WTC11 (cell line): ENCODE measurements at regions not wholly inside any gene's neighbourhood (a gene's known extent, or its start where the extent isn't known, plus 50 kb on each side); places are given as distances from the start of the nearest gene placed in this dataset.

Source experiments
- ATAC-seq: fragments of 200-7000 bp; cut with Tn5 transposase; 2 replicates; pipeline ENCODE4 v1.10.0; 2021; ENCODE audit warnings: mild to moderate bottlenecking, moderate library complexity
- CTCF ChIA-PET: fragments of 300-600 bp; sonication (Branson Sonifier 250); formaldehyde crosslinking; loops from one replicate; lab custom pipeline; 2021; ENCODE audit warnings: antibody characterized with exemption; lab: Charles Lee
- POLR2A ChIA-PET: fragments of 350-600 bp; sonication (Branson Sonifier 250); formaldehyde crosslinking; loops from one replicate; lab custom pipeline; 2021; ENCODE audit warnings: antibody characterized with exemption; lab: Charles Lee
- DNase-seq: peaks from one replicate; pipeline ENCODE4 v3.0.0; 2021; ENCODE audit warnings: low spot score
- H3K27ac Mint-ChIP-seq: 2 replicates; pipeline ENCODE4 v1.8.0; 2021; ENCODE audit warnings: mixed read lengths
- H3K27me3 Mint-ChIP-seq: 2 replicates; pipeline ENCODE4 v1.8.0; 2021; ENCODE audit warnings: low read depth, mild to moderate bottlenecking, moderate library complexity, mixed read lengths
- H3K36me3 Mint-ChIP-seq: 2 replicates; pipeline ENCODE4 v1.8.0; 2021; ENCODE audit warnings: mixed read lengths
- H3K4me1 Mint-ChIP-seq: 2 replicates; pipeline ENCODE4 v1.8.0; 2022; ENCODE audit warnings: mixed read lengths
- H3K4me3 Mint-ChIP-seq: 2 replicates; pipeline ENCODE4 v1.8.0; 2021; ENCODE audit warnings: mild to moderate bottlenecking, moderate library complexity, mixed read lengths
- H3K9me3 Mint-ChIP-seq: 2 replicates; pipeline ENCODE4 v1.8.0; 2021; ENCODE audit warnings: mixed read lengths
- CREM ChIP-seq: sonication (generic); formaldehyde crosslinking; IDR thresholded peaks from 2 replicates; pipeline ENCODE4 v1.8.1; 2022; ENCODE audit warnings: mild to moderate bottlenecking, missing genetic modification reagents, moderate library complexity
- EMX1 ChIP-seq: fragments of 250-450 bp; sonication (Bioruptor Pico); IDR thresholded peaks from 2 replicates; pipeline ENCODE4 v1.8.0; 2021; ENCODE audit warnings: mild to moderate bottlenecking
- FOXP4 ChIP-seq: sonication (generic); formaldehyde crosslinking; IDR thresholded peaks from 2 replicates; pipeline ENCODE4 v1.8.0; 2022; ENCODE audit warnings: mild to moderate bottlenecking, missing genetic modification reagents
- GRHL2 ChIP-seq: fragments of 250-450 bp; sonication (Bioruptor Pico); IDR thresholded peaks from 2 replicates; pipeline ENCODE4 v1.8.0; 2022; ENCODE audit warnings: mild to moderate bottlenecking, moderate library complexity; ENCODE audit not compliant: insufficient replicate concordance, severe bottlenecking
- MYBL2 ChIP-seq: sonication (generic); formaldehyde crosslinking; IDR thresholded peaks from 2 replicates; pipeline ENCODE4 v1.8.1; 2023; ENCODE audit warnings: mild to moderate bottlenecking, moderate library complexity, missing genetic modification reagents
- NR3C1 ChIP-seq: sonication (generic); formaldehyde crosslinking; conservative IDR thresholded peaks from 2 replicates; pipeline ENCODE4 v1.8.1; 2023; ENCODE audit warnings: low read depth, mild to moderate bottlenecking, missing genetic modification reagents
- OVOL2 ChIP-seq: fragments of 250-450 bp; sonication (Bioruptor Pico); IDR thresholded peaks from 2 replicates; pipeline ENCODE4 v1.9.0; 2021; ENCODE audit warnings: mild to moderate bottlenecking, borderline replicate concordance
- PRRX2 ChIP-seq: fragments of 250-450 bp; sonication (Bioruptor Pico); IDR thresholded peaks from 2 replicates; pipeline ENCODE4 v1.8.0; 2021; ENCODE audit warnings: mild to moderate bottlenecking
- TCF7 ChIP-seq: sonication (generic); formaldehyde crosslinking; IDR thresholded peaks from 2 replicates; pipeline ENCODE4 v1.8.0; 2022; ENCODE audit warnings: mild to moderate bottlenecking, low read depth, missing genetic modification reagents, moderate library complexity
- USF2 ChIP-seq: sonication (generic); formaldehyde crosslinking; IDR thresholded peaks from 2 replicates; pipeline ENCODE4 v1.8.1; 2023; ENCODE audit warnings: mild to moderate bottlenecking, missing genetic modification reagents, moderate library complexity
- ZNF121 ChIP-seq: sonication (generic); formaldehyde crosslinking; IDR thresholded peaks from 2 replicates; pipeline ENCODE4 v1.8.0; 2023; ENCODE audit warnings: missing genetic modification reagents
- ZNF219 ChIP-seq: sonication (generic); formaldehyde crosslinking; IDR thresholded peaks from 2 replicates; pipeline ENCODE4 v1.8.0; 2023; ENCODE audit warnings: missing genetic modification reagents, mild to moderate bottlenecking, borderline replicate concordance
- ZNF263 ChIP-seq: sonication (generic); formaldehyde crosslinking; IDR thresholded peaks from 2 replicates; pipeline ENCODE4 v1.8.1; 2022; ENCODE audit warnings: low read depth, mild to moderate bottlenecking, moderate library complexity, missing genetic modification reagents
- ZNF317 ChIP-seq: sonication (generic); formaldehyde crosslinking; IDR thresholded peaks from 2 replicates; pipeline ENCODE4 v1.8.1; 2023; ENCODE audit warnings: low read depth, mild to moderate bottlenecking, moderate library complexity, missing genetic modification reagents, borderline replicate concordance
- ZNF423 ChIP-seq: fragments of 250-450 bp; sonication (Bioruptor Pico); IDR thresholded peaks from 2 replicates; pipeline ENCODE4 v2.1.2; 2022; ENCODE audit warnings: mild to moderate bottlenecking, moderate library complexity
- ZNF671 ChIP-seq: fragments of 250-450 bp; sonication (Bioruptor Pico); IDR thresholded peaks from 2 replicates; pipeline ENCODE4 v1.8.0; 2021; ENCODE audit warnings: mild to moderate bottlenecking
- TF ChIP-seq, protein P1 (sequence below): sonication (generic); formaldehyde crosslinking; IDR thresholded peaks from 2 replicates; pipeline ENCODE4 v1.8.1; 2023; ENCODE audit warnings: mild to moderate bottlenecking, missing genetic modification reagents
- TF ChIP-seq, protein P2 (sequence below): sonication (generic); formaldehyde crosslinking; IDR thresholded peaks from 2 replicates; pipeline ENCODE4 v1.8.1; 2022; ENCODE audit warnings: mild to moderate bottlenecking, moderate library complexity, missing genetic modification reagents
- TF ChIP-seq, protein P3 (sequence below): fragments of 250-450 bp; sonication (Bioruptor Pico); conservative IDR thresholded peaks from 2 replicates; pipeline ENCODE4 v1.9.0; 2021; ENCODE audit warnings: mild to moderate bottlenecking
- TF ChIP-seq, protein P4 (sequence below): fragments of 250-450 bp; sonication (Bioruptor Pico); IDR thresholded peaks from 2 replicates; pipeline ENCODE4 v2.1.2; 2022; ENCODE audit warnings: mild to moderate bottlenecking, moderate library complexity

DNA sequence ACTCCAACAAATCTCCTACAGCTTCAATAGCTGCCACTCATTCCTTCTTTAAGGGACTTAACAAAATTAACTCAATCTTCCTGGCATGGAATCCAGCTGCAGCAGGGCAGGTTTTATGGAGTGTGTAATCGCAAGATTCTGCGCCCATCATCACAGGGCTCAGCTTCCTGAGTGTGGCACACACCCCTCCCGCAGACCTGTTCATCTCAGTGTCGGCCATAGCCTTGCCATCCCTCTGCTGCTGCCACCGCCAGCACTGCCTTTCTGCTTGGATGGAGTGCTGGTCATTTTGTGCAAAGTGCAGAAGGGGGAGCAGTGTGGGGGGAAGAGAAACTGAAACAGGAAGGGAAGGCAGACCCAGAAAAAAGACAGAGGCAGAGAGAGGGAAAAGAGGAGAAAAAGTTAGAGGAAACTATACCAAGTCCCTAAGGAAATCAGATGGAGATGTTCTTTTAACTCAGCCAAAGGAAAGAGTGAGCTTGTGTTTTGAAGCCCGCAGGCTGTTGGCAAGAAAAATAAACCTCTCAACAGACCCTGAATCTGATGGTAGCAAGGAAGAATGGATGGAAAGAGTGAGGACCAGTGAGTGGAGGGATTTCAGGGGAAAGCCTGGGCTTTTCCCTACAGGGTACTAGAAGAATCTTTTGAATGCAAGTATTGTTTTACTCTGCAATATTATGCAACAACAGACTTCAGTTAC, 324.2 kb downstream of the SEC16B start:
- Mint-ChIP-seq H3K4me3 (no peak overlapping the region), H3K36me3 (no peaks in the 10 kb centered on the region), H3K9me3 (no peaks in the 10 kb centered on the region), H3K27ac (no peak overlapping the region), H3K27me3 (no peaks in the 10 kb centered on the region), H3K4me1 (peaks cover 20% of the 10 kb centered on the region)
- DNase-seq (no peak), ATAC-seq (no peak)
- TF ChIP-seq, protein P1, sequence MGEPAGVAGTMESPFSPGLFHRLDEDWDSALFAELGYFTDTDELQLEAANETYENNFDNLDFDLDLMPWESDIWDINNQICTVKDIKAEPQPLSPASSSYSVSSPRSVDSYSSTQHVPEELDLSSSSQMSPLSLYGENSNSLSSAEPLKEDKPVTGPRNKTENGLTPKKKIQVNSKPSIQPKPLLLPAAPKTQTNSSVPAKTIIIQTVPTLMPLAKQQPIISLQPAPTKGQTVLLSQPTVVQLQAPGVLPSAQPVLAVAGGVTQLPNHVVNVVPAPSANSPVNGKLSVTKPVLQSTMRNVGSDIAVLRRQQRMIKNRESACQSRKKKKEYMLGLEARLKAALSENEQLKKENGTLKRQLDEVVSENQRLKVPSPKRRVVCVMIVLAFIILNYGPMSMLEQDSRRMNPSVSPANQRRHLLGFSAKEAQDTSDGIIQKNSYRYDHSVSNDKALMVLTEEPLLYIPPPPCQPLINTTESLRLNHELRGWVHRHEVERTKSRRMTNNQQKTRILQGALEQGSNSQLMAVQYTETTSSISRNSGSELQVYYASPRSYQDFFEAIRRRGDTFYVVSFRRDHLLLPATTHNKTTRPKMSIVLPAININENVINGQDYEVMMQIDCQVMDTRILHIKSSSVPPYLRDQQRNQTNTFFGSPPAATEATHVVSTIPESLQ (CRISPR knock-in tag): no peak
- TF ChIP-seq ZNF263 (CRISPR knock-in tag) (no peak), TCF7 (CRISPR knock-in tag) (no peak), CREM (CRISPR knock-in tag) (no peak), ZNF317 (no peak), ZNF671 (CRISPR knock-in tag) (no peak), GRHL2 (no peak), MYBL2 (CRISPR knock-in tag) (no peak), FOXP4 (CRISPR knock-in tag) (no peak)
- ChIA-PET CTCF (no interaction called here), POLR2A (no interaction called here)

GRCh38 chr1:177640687-177641086, 329.2 kb downstream of the SEC16B start:
- peaks cover 4% of the 10 kb centered on the region for H3K4me1 Mint-ChIP-seq
- CTCF ChIA-PET: no interaction called here
- no peaks in the 10 kb centered on the region for H3K36me3 Mint-ChIP-seq

More at GRCh38 chr1:177640687-177641086, 329.2 kb downstream of the SEC16B start:
- DNase-seq: no peak
- Mint-ChIP-seq H3K27me3 (peaks cover 3% of the 10 kb centered on the region), H3K27ac (no peak overlapping the region), H3K4me3 (no peak overlapping the region), H3K9me3 (no peaks in the 10 kb centered on the region)
- POLR2A ChIA-PET: no interaction called here
- no peak for ATAC-seq
- TF ChIP-seq, protein P2, sequence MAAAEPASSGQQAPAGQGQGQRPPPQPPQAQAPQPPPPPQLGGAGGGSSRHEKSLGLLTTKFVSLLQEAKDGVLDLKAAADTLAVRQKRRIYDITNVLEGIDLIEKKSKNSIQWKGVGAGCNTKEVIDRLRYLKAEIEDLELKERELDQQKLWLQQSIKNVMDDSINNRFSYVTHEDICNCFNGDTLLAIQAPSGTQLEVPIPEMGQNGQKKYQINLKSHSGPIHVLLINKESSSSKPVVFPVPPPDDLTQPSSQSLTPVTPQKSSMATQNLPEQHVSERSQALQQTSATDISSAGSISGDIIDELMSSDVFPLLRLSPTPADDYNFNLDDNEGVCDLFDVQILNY (CRISPR knock-in tag): no peak
- TF ChIP-seq ZNF263 (CRISPR knock-in tag): no peak
- no peak for TF ChIP-seq ZNF219 (CRISPR knock-in tag)
- TF ChIP-seq, protein P3, sequence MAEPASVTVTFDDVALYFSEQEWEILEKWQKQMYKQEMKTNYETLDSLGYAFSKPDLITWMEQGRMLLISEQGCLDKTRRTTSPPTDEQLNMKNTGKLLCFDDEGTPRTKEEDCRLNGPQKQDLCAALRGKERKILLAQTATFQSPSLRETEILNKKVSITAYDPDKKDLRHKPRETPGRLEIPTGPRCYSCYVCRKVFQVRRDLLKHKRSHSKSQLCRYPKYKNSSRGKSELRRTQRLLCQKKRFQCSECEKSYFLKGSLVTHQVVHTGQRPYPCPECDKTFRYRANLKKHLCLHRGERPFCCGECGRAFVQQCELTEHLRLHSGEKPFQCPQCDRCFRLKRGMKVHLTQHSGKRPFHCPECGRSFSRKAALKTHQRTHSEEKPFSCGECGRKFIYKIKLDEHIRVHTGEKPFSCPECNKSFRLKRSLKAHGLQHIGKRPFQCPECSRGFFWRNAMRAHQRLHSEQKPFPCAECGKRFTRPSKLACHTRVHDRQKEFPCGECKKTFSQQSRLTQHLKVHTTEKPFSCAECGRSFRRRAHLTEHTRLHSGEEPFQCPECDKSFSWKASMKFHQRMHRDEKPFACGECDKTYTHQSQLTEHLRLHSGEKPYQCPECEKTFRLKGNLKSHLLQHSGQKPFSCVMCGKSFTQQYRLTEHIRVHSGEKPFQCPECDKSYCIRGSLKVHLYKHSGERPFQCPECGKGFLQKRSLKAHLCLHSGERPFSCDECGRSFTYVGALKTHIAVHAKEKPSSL: no peak
- TF ChIP-seq NR3C1: no peak
- no peak for TF ChIP-seq EMX1 (CRISPR knock-in tag)
- TF ChIP-seq OVOL2: no peak
- no peak for TF ChIP-seq ZNF121 (CRISPR knock-in tag)
- no peak for TF ChIP-seq ZNF423 (CRISPR knock-in tag)
- TF ChIP-seq ZNF671 (CRISPR knock-in tag): no peak
- TF ChIP-seq USF2: no peak
- TF ChIP-seq, protein P4, sequence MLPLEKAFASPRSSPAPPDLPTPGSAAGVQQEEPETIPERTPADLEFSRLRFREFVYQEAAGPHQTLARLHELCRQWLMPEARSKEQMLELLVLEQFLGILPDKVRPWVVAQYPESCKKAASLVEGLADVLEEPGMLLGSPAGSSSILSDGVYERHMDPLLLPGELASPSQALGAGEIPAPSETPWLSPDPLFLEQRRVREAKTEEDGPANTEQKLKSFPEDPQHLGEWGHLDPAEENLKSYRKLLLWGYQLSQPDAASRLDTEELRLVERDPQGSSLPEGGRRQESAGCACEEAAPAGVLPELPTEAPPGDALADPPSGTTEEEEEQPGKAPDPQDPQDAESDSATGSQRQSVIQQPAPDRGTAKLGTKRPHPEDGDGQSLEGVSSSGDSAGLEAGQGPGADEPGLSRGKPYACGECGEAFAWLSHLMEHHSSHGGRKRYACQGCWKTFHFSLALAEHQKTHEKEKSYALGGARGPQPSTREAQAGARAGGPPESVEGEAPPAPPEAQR (CRISPR knock-in tag): no peak
- TF ChIP-seq PRRX2 (CRISPR knock-in tag): no peak
